HCT116 (cell line): ENCODE measurements at regions not wholly inside any gene's neighbourhood (a gene's known extent, or its start where the extent isn't known, plus 50 kb on each side); places are given as distances from the start of the nearest gene placed in this dataset.

ENCODE experiments used
- CTCF ChIP-seq, 3 experiments: fragments of 200-600 bp in 1 of 3; sonication (generic) in 1 of 3; IDR thresholded peaks in 2 of 3; conservative IDR thresholded peaks in 1 of 3; 2 replicates each; pipeline ENCODE4 v1.5.1; 2012 to 2017; ENCODE audit warnings: low read depth in 2 of 3, low read length in 2 of 3, antibody characterized with exemption in 1 of 3, borderline replicate concordance in 1 of 3, control low read depth in 1 of 3, mild to moderate bottlenecking in 1 of 3, mixed read lengths in 1 of 3, mixed run types in 1 of 3, moderate library complexity in 1 of 3; ENCODE audit not compliant: insufficient read depth in 1 of 3
- EGR1 ChIP-seq: IDR thresholded peaks from 2 replicates; pipeline ENCODE4 v1.6.1; 2012; ENCODE audit warnings: low read depth
- EZH2 ChIP-seq: fragments of 200-600 bp; sonication (generic); IDR thresholded peaks from 2 replicates; pipeline ENCODE4 v1.6.1; 2017; ENCODE audit warnings: antibody characterized with exemption, mixed run types
- EZH2phosphoT487 ChIP-seq: fragments of 200-600 bp; IDR thresholded peaks from 2 replicates; pipeline ENCODE4 v1.6.1; 2018; ENCODE audit warnings: antibody characterized with exemption, borderline replicate concordance
- MAX ChIP-seq: IDR thresholded peaks from 2 replicates; pipeline ENCODE4 v1.6.1; 2012
- POLR2A ChIP-seq: IDR thresholded peaks from 2 replicates; pipeline ENCODE4 v1.7.0; 2011; ENCODE audit warnings: borderline replicate concordance; ENCODE audit not compliant: insufficient read depth, insufficient read length; ENCODE audit errors: extremely low read depth
- POLR2AphosphoS5 ChIP-seq: IDR thresholded peaks from 2 replicates; pipeline ENCODE4 v1.6.1; 2011; ENCODE audit warnings: mild to moderate bottlenecking, low read depth, low read length, moderate library complexity
- RAD21 ChIP-seq: IDR thresholded peaks from 2 replicates; pipeline ENCODE4 v1.6.1; 2012; ENCODE audit warnings: low read depth, mild to moderate bottlenecking
- SRF ChIP-seq: IDR thresholded peaks from 2 replicates; pipeline ENCODE4 v1.6.1; 2012; ENCODE audit warnings: low read depth
- ZNF274 ChIP-seq: fragments of 200-500 bp; sonication (Bioruptor generic); IDR thresholded peaks from 2 replicates; pipeline ENCODE4 v1.6.1; 2014; ENCODE audit warnings: mild to moderate bottlenecking, low read depth, low read length, inconsistent platforms
- TF ChIP-seq, protein P1 (sequence below): IDR thresholded peaks from 2 replicates; pipeline ENCODE4 v1.6.1; 2011; ENCODE audit warnings: mild to moderate bottlenecking, low read length, moderate library complexity; ENCODE audit not compliant: insufficient replicate concordance; ENCODE audit errors: extremely low read depth

DNA sequence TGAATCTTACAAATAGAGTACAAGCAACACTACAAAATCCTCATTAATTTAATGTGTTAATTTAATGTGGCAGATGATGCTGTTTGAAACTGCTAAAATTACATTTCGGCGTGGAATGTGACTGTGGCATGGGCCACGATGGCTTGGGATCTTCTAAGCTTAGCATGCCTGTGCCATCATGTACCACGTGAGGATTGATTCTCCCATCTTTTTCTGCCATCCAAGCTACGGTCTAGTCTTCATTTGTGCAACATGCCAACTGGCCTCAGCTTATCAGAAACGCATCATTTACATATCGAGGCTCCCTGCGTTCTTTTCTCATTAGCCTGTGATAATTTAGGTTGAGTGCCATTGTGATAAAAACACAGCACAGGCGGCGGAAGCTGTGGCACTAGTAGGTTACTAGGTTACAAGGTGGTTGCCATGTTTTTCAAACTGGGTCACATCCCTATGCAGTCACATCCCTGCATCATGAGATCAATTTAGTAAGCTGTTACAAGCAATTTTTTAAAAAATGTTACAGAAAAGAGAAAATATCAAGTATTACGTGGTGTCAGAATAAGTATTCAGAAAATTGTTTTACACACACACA lies 189.9 kb upstream of the RBPJ start:
- TF ChIP-seq CTCF (IDR thresholded peaks at IDR 0.05 in 2 of 3, conservative IDR thresholded peaks at IDR 0.05 in 1 of 3; ENCODE audit: borderline replicate concordance in 1 of 3, insufficient read depth in 1 of 3, low read depth in 2 of 3, low read length in 2 of 3) (no peak), POLR2A (no peak), POLR2AphosphoS5 (no peak), EGR1 (no peak), EZH2phosphoT487 (no peak), EZH2 (no peak), RAD21 (no peak), MAX (no peak), ZNF274 (no peak), SRF (no peak)
- TF ChIP-seq, protein P1, sequence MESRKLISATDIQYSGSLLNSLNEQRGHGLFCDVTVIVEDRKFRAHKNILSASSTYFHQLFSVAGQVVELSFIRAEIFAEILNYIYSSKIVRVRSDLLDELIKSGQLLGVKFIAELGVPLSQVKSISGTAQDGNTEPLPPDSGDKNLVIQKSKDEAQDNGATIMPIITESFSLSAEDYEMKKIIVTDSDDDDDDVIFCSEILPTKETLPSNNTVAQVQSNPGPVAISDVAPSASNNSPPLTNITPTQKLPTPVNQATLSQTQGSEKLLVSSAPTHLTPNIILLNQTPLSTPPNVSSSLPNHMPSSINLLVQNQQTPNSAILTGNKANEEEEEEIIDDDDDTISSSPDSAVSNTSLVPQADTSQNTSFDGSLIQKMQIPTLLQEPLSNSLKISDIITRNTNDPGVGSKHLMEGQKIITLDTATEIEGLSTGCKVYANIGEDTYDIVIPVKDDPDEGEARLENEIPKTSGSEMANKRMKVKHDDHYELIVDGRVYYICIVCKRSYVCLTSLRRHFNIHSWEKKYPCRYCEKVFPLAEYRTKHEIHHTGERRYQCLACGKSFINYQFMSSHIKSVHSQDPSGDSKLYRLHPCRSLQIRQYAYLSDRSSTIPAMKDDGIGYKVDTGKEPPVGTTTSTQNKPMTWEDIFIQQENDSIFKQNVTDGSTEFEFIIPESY = no peak
